ACC112 (cell line): ENCODE measurements at regions not wholly inside any gene's neighbourhood (a gene's known extent, or its start where the extent isn't known, plus 50 kb on each side); places are given as distances from the start of the nearest gene placed in this dataset.

Source experiments
- H2AFZ ChIP-seq: fragments of 200-600 bp; sonication (generic); one replicate; pipeline ENCODE4 v1.6.0; 2017; ENCODE audit warnings: antibody characterized with exemption, low read length; ENCODE audit not compliant: unreplicated experiment
- H3K27ac ChIP-seq: fragments of 200-600 bp; sonication (generic); 2 replicates; pipeline ENCODE4 v1.5.1; 2014; ENCODE audit warnings: low read depth, mild to moderate bottlenecking, antibody characterized with exemption, low read length, moderate library complexity
- H3K27me3 ChIP-seq: fragments of 200-600 bp; sonication (generic); 2 replicates; pipeline ENCODE4 v1.6.1; 2014; ENCODE audit warnings: mild to moderate bottlenecking, antibody characterized with exemption, low read length, moderate library complexity, mixed read lengths; ENCODE audit not compliant: insufficient read depth
- H3K36me3 ChIP-seq: fragments of 200-600 bp; sonication (generic); 2 replicates; pipeline ENCODE4 v1.6.1; 2016; ENCODE audit warnings: mild to moderate bottlenecking, antibody characterized with exemption, low read length, moderate library complexity, mixed read lengths; ENCODE audit not compliant: insufficient read depth
- H3K4me1 ChIP-seq: fragments of 200-600 bp; sonication (generic); one replicate; pipeline ENCODE4 v1.6.1; 2016; ENCODE audit warnings: low read length, mixed read lengths; ENCODE audit not compliant: insufficient read depth, unreplicated experiment, control insufficient read depth
- H3K4me3 ChIP-seq: fragments of 200-600 bp; sonication (generic); 2 replicates; pipeline ENCODE4 v1.5.1; 2014; ENCODE audit warnings: mild to moderate bottlenecking, low read depth, low read length
- H3K79me2 ChIP-seq: fragments of 200-600 bp; sonication (generic); one replicate; pipeline ENCODE4 v1.6.0; 2016; ENCODE audit warnings: low read length; ENCODE audit not compliant: control insufficient read depth, unreplicated experiment, insufficient read depth

- Histone ChIP-seq H3K27me3 (no peaks in the 10 kb centered on the region), H2AFZ (no peak overlapping the region), H3K4me3 (no peak overlapping the region), H3K4me1 (peaks cover 23% of the 10 kb centered on the region), H3K27ac (no peak overlapping the region), H3K36me3 (no peaks in the 10 kb centered on the region), H3K79me2 (no peaks in the 10 kb centered on the region)
Measured at GRCh38 chr6:140977403-140977802, 1155.3 kb upstream of the GJE1 start.

DNA sequence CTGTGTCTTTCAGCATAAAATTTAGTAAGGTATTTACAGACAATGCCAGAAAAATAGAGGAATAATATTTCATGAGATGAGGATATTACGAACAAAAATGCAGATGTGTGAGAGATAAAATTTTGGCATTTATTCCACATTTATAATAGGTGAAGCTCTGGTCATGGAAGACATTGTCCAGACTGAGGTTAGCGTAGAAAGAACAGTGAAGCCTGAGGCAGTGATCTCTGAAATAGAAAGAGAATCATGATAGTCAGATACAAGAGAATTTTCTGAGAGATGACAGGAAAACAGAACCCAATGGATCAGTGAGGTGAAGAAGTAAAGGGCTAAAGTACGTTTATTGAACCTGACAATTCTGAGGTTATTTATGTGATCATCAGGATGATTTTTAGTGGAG is 1155.9 kb upstream of the GJE1 start:
- no peak overlapping the region for H3K27ac ChIP-seq
- no peak overlapping the region for H3K4me3 ChIP-seq
- H2AFZ ChIP-seq, result no peak overlapping the region
- no peaks in the 10 kb centered on the region for H3K79me2 ChIP-seq
- no peaks in the 10 kb centered on the region for H3K27me3 ChIP-seq
- peaks cover 23% of the 10 kb centered on the region for H3K4me1 ChIP-seq
- no peaks in the 10 kb centered on the region for H3K36me3 ChIP-seq

GRCh38 chr6:140970485-140970884 is 1162.2 kb upstream of the GJE1 start:
- Histone ChIP-seq H3K27me3 (no peaks in the 10 kb centered on the region), H3K36me3 (no peaks in the 10 kb centered on the region), H3K27ac (no peak overlapping the region), H3K4me3 (no peak overlapping the region), H2AFZ (no peak overlapping the region), H3K4me1 (peaks cover 6% of the 10 kb centered on the region), H3K79me2 (no peaks in the 10 kb centered on the region)

GRCh38 chr6:140968062-140968461 is 1164.7 kb upstream of the GJE1 start:
- Histone ChIP-seq H3K27ac (no peak overlapping the region), H3K27me3 (no peaks in the 10 kb centered on the region), H2AFZ (no peak overlapping the region), H3K4me1 (peaks cover 6% of the 10 kb centered on the region), H3K36me3 (no peaks in the 10 kb centered on the region), H3K4me3 (no peak overlapping the region), H3K79me2 (no peaks in the 10 kb centered on the region)

- Histone ChIP-seq H3K27ac (no peak overlapping the region), H3K27me3 (no peaks in the 10 kb centered on the region), H2AFZ (no peak overlapping the region), H3K79me2 (no peaks in the 10 kb centered on the region), H3K36me3 (no peaks in the 10 kb centered on the region), H3K4me3 (no peak overlapping the region), H3K4me1 (peaks cover 6% of the 10 kb centered on the region)
Measured at GRCh38 chr6:140966676-140967075, 1166.0 kb upstream of the GJE1 start.

- Histone ChIP-seq H3K4me1 (no peaks in the 10 kb centered on the region), H2AFZ (no peak overlapping the region), H3K4me3 (no peak overlapping the region), H3K27me3 (no peaks in the 10 kb centered on the region), H3K27ac (no peak overlapping the region), H3K36me3 (no peaks in the 10 kb centered on the region), H3K79me2 (no peaks in the 10 kb centered on the region)
Measured at GRCh38 chr6:140960566-140960965, 1172.2 kb upstream of the GJE1 start.

GRCh38 chr6:140957386-140957785 is 1175.3 kb upstream of the GJE1 start:
- no peak overlapping the region for H3K27ac ChIP-seq
- no peaks in the 10 kb centered on the region for H3K36me3 ChIP-seq
- no peaks in the 10 kb centered on the region for H3K27me3 ChIP-seq
- H3K79me2 ChIP-seq, result no peaks in the 10 kb centered on the region
- no peak overlapping the region for H2AFZ ChIP-seq
- H3K4me3 ChIP-seq, result no peak overlapping the region
- H3K4me1 ChIP-seq, result no peaks in the 10 kb centered on the region

GRCh38 chr6:140956571-140957369 is 1176.0 kb upstream of the GJE1 start:
- Histone ChIP-seq H3K27me3 (no peaks in the 10 kb centered on the region), H3K27ac (no peak overlapping the region), H3K36me3 (no peaks in the 10 kb centered on the region), H2AFZ (no peak overlapping the region), H3K79me2 (no peaks in the 10 kb centered on the region), H3K4me3 (no peak overlapping the region), H3K4me1 (no peaks in the 10 kb centered on the region)

GRCh38 chr6:140940251-140940925 is 1192.3 kb upstream of the GJE1 start:
- no peaks in the 10 kb centered on the region for H3K79me2 ChIP-seq
- no peaks in the 10 kb centered on the region for H3K36me3 ChIP-seq
- H2AFZ ChIP-seq, result no peak overlapping the region
- H3K27ac ChIP-seq, result no peak overlapping the region
- H3K4me1 ChIP-seq, result no peaks in the 10 kb centered on the region
- H3K4me3 ChIP-seq, result no peak overlapping the region
- H3K27me3 ChIP-seq, result no peaks in the 10 kb centered on the region

GRCh38 chr6:140932909-140933308 is 1199.8 kb upstream of the GJE1 start:
- no peaks in the 10 kb centered on the region for H3K36me3 ChIP-seq
- no peak overlapping the region for H2AFZ ChIP-seq
- H3K4me1 ChIP-seq, result no peaks in the 10 kb centered on the region
- no peak overlapping the region for H3K27ac ChIP-seq
- H3K4me3 ChIP-seq, result no peak overlapping the region
- no peaks in the 10 kb centered on the region for H3K27me3 ChIP-seq
- no peaks in the 10 kb centered on the region for H3K79me2 ChIP-seq

DNA sequence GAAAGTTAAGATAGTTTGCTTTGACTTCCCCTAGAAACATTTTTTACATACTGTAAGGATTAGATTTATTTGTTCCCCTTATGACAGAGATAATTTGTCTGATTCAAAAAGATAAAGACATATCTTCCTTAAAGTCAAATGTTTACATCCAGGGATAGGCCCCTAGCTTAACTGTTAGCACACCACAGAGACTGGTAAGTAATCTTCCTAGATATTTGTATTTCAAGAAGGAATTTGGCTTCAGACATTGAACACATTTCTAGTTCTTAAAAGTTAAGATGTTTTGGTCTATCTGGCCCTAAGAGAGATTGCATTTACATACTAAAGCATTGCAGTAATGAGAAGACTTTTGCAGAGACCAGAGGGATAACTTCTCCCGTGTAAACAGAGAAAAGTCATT is 1201.1 kb upstream of the GJE1 start:
- Histone ChIP-seq H3K4me3 (no peak overlapping the region), H2AFZ (peak overlapping the region; percentile 13), H3K27me3 (no peaks in the 10 kb centered on the region)

More for the DNA sequence above, 1201.1 kb upstream of the GJE1 start:
- no peak overlapping the region for H3K27ac ChIP-seq
- H3K4me1 ChIP-seq, result no peaks in the 10 kb centered on the region
- H3K36me3 ChIP-seq, result no peaks in the 10 kb centered on the region
- H3K79me2 ChIP-seq, result no peaks in the 10 kb centered on the region
